Calu3 (cell line): ENCODE measurements at regions not wholly inside any gene's neighbourhood (a gene's known extent, or its start where the extent isn't known, plus 50 kb on each side); places are given as distances from the start of the nearest gene placed in this dataset.
A peak's percentile ranks its signal among the peaks of the same experiment; 100 is the strongest.

Experiments
- BruUV-seq: library from RNA; stranded (reverse); fragments of 400-500 nt; replicated peaks from 2 replicates; lab custom pipeline; 2021; lab: Mats Ljungman, UMichigan
- CTCF ChIA-PET: fragments of 300-600 bp; sonication (Branson Sonifier 250); formaldehyde crosslinking; loops from one replicate; lab custom pipeline; 2022; ENCODE audit warnings: antibody characterized with exemption; lab: Charles Lee
- DNase-seq: peaks from one replicate; pipeline ENCODE4 v3.0.0; 2022
- H3K27ac Mint-ChIP-seq: one replicate; pipeline ENCODE4 v1.8.0; 2022; ENCODE audit warnings: mixed read lengths; ENCODE audit not compliant: unreplicated experiment
- H3K27me3 Mint-ChIP-seq: one replicate; pipeline ENCODE4 v1.8.0; 2022; ENCODE audit warnings: mixed read lengths; ENCODE audit not compliant: unreplicated experiment
- H3K36me3 Mint-ChIP-seq: one replicate; pipeline ENCODE4 v1.8.0; 2022; ENCODE audit warnings: mild to moderate bottlenecking, moderate library complexity, mixed read lengths; ENCODE audit not compliant: insufficient read depth, unreplicated experiment
- H3K4me1 Mint-ChIP-seq: one replicate; pipeline ENCODE4 v1.8.0; 2022; ENCODE audit warnings: mild to moderate bottlenecking, low read depth, mixed read lengths; ENCODE audit not compliant: unreplicated experiment
- H3K4me3 Mint-ChIP-seq: one replicate; pipeline ENCODE4 v1.8.0; 2022; ENCODE audit warnings: mild to moderate bottlenecking, low read depth, moderate library complexity, mixed read lengths; ENCODE audit not compliant: unreplicated experiment
- H3K9me3 Mint-ChIP-seq: one replicate; pipeline ENCODE4 v1.8.0; 2022; ENCODE audit warnings: low read depth, mixed read lengths; ENCODE audit not compliant: unreplicated experiment
- CTCF ChIP-seq: fragments of 200-600 bp; IDR thresholded peaks from one replicate; pipeline ENCODE4 v1.8.0; 2022; ENCODE audit warnings: antibody characterized with exemption; ENCODE audit not compliant: unreplicated experiment
- intact Hi-C: fragments of 100-400 bp; cut with micrococcal nuclease; formaldehyde crosslinking; loops from one replicate; pipeline ENCODE4 v1.10.0; 2022; ENCODE audit not compliant: unreplicated experiment

- no peak for DNase-seq
- TF ChIP-seq CTCF: no peak
- H3K27me3 Mint-ChIP-seq: no peaks in the 10 kb centered on the region
- no TSS peak for BruUV-seq
- intact Hi-C loops: loop anchor here (10.0 kb wide), 1 partner anchor 650 kb away; no protein-coding TSS in a partner anchor
- H3K4me1 Mint-ChIP-seq: no peaks in the 10 kb centered on the region
- peaks cover 14% of the 10 kb centered on the region for H3K9me3 Mint-ChIP-seq
- CTCF ChIA-PET: no interaction called here
- no peak overlapping the region for H3K27ac Mint-ChIP-seq
- no peak overlapping the region for H3K4me3 Mint-ChIP-seq
- H3K36me3 Mint-ChIP-seq: no peaks in the 10 kb centered on the region
These were observed 632.1 kb upstream of the ID4 start for GRCh38 chr6:19205076-19205475.

DNA sequence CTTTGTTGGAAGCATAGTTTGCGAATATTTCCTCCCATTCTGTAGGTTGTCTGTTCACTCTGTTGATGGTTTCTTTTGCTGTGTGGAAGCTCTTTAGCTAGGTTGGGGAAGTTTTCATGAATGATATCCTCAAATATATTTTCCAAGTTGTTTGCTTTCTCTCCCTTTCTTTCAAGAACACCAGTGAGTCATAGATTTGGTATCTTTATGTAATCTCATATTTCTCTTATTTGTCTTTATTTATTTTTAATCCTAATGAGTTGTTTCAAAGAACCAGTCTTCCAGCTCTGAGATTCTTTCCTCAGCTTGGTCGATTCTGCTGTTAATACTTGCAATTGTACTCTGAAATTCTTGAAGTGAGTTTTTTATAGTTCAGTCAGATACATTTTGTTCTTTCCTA is 628.0 kb upstream of the ID4 start:
- Mint-ChIP-seq H3K9me3 (peaks cover 18% of the 10 kb centered on the region), H3K27me3 (no peaks in the 10 kb centered on the region), H3K4me3 (no peak overlapping the region), H3K4me1 (no peaks in the 10 kb centered on the region), H3K36me3 (no peaks in the 10 kb centered on the region), H3K27ac (no peak overlapping the region)
- CTCF ChIA-PET: interaction anchor here (0.7 kb wide), 1 partner anchor 14 kb away, joined by 3 read pairs; no protein-coding TSS in a partner anchor
- intact Hi-C loops: loop anchor here (10.0 kb wide), 1 partner anchor 646 kb away; no protein-coding TSS in a partner anchor
- no TSS peak for BruUV-seq
- DNase-seq: no peak
- TF ChIP-seq CTCF: no peak

DNA sequence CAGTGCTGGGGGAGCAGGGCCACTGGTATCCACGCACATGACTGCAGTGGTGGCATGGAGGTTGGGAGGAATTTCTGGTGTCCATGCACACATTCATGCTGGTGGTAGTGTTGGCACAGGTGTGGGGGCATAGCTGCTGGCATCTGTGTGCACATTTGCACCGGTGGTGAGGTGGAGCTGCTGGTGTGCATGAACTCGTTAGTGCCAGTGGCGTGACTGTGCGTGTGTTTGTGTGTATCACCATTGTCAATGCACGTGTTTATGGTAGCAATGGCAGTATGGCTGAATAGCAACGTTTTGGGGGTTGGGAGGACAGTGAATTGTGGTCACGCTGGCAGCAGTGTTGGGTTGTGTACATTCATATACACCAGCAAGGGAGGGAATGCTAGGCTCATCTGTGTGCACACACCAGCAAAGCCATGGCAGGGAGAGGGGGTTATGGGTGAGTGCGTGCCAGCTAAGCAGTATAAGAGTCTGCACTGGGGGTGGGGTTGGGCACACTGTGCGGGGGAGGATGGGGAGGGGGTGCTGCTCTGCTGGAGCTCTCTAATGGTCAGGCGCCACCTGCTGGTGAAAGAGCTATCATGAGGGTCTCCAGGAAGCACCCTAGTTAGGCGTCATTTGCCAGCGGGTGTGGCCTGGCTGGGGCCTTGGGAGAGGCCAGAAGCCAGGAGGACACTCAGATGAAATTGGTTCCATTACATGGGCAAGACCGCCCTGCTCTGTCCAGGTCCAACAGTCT is 626.1 kb upstream of the ID4 start:
- BruUV-seq: no TSS peak
- CTCF ChIA-PET: no interaction called here
- Mint-ChIP-seq H3K36me3 (no peaks in the 10 kb centered on the region), H3K9me3 (peaks cover 16% of the 10 kb centered on the region), H3K4me3 (no peak overlapping the region), H3K27me3 (no peaks in the 10 kb centered on the region), H3K4me1 (no peaks in the 10 kb centered on the region), H3K27ac (no peak overlapping the region)
- TF ChIP-seq CTCF: peak; percentile 43
- intact Hi-C loops: no loop called here
- DNase-seq: no peak

GRCh38 chr6:19214231-19214630 is 622.9 kb upstream of the ID4 start:
- H3K4me1 Mint-ChIP-seq: no peaks in the 10 kb centered on the region
- no peak overlapping the region for H3K4me3 Mint-ChIP-seq
- CTCF ChIA-PET: no interaction called here
- no TSS peak for BruUV-seq
- intact Hi-C loops: no loop called here
- no peak overlapping the region for H3K27ac Mint-ChIP-seq
- no peaks in the 10 kb centered on the region for H3K27me3 Mint-ChIP-seq
- no peak for DNase-seq
- no peak for TF ChIP-seq CTCF
- no peaks in the 10 kb centered on the region for H3K36me3 Mint-ChIP-seq
- H3K9me3 Mint-ChIP-seq: peaks cover 21% of the 10 kb centered on the region
